Transverse colon (tissue), 4 donors: ENCODE measurements at regions not wholly inside any gene's neighbourhood (a gene's known extent, or its start where the extent isn't known, plus 50 kb on each side); places are given as distances from the start of the nearest gene placed in this dataset.

ENCODE experiments used
- DNase-seq: peaks from one replicate; pipeline ENCODE4 v3.0.0-alpha.2; 2019
- H3K27ac ChIP-seq, 4 donors: fragments of 200-600 bp; sonication (generic); 2 replicates each; pipeline ENCODE4 v1.5.1; 2016 to 2018; ENCODE audit warnings: inconsistent platforms in 4 of 4
- H3K27me3 ChIP-seq: fragments of 200-600 bp; sonication (generic); 2 replicates; pipeline ENCODE4 v1.5.1; 2017; ENCODE audit warnings: inconsistent platforms
- H3K36me3 ChIP-seq, 4 donors: fragments of 200-600 bp; sonication (generic); 2 replicates each; pipeline ENCODE4 v1.5.1; 2017 to 2019; ENCODE audit warnings: inconsistent platforms in 4 of 4
- H3K4me1 ChIP-seq, 4 donors: fragments of 200-600 bp; sonication (generic); 2 replicates each; pipeline ENCODE4 v1.5.1; 2017 to 2020; ENCODE audit warnings: inconsistent platforms in 4 of 4
- H3K4me3 ChIP-seq, 4 donors: fragments of 200-600 bp; sonication (generic); 1 replicate in 1 of 4; 2 replicates in 3 of 4; pipeline versions ENCODE4 v1.5.1 to v1.6.1; 2017 to 2019; ENCODE audit warnings: inconsistent platforms in 4 of 4
- H3K9me3 ChIP-seq, 2 donors: fragments of 200-600 bp; sonication (generic); 2 replicates each; pipeline ENCODE4 v1.5.1; 2017 to 2019; ENCODE audit warnings: inconsistent platforms in 2 of 2
- CTCF ChIP-seq, 5 experiments: fragments of 200-600 bp in 3 of 5; fragments of 450-650 bp in 2 of 5; sonication (generic) in 3 of 5; IDR thresholded peaks; 1 replicate in 2 of 5; 2 replicates in 3 of 5; pipeline ENCODE4 v1.5.1; 2016 to 2017; ENCODE audit warnings: antibody characterized with exemption in 5 of 5, inconsistent platforms in 3 of 5, mild to moderate bottlenecking in 2 of 5, moderate library complexity in 1 of 5
- EP300 ChIP-seq: sonication (generic); formaldehyde crosslinking; IDR thresholded peaks from one replicate; pipeline ENCODE4 v1.6.1; 2017; ENCODE audit warnings: antibody characterized with exemption, low read depth
- POLR2A ChIP-seq: fragments of 450-650 bp; IDR thresholded peaks from one replicate; pipeline ENCODE4 v1.6.1; 2016; ENCODE audit warnings: antibody characterized with exemption, mild to moderate bottlenecking, moderate library complexity
- POLR2AphosphoS5 ChIP-seq, 3 donors: sonication (generic); formaldehyde crosslinking; IDR thresholded peaks; one replicate each; pipeline ENCODE4 v1.6.1; 2016; ENCODE audit warnings: antibody characterized with exemption in 3 of 3
- WGBS, 2 donors: methylation state at CpG; one replicate each; pipeline ENCODE4 v1.1.5; 2018; ENCODE audit warnings: low coverage in 1 of 2; 5-methylcytosine and 5-hydroxymethylcytosine counted together
- in situ Hi-C, 4 donors: fragments of 200-750 bp; cut with MboI; loops; one replicate each; pipeline versions ENCODE4 v1.15.0 to v1.15.1; 2017; ENCODE audit warnings: low sequenced_read_pairs in 3 of 4, low pct_ligation_motif_present in 1 of 4, low pct_unique_long_range_greater_than_20kb in 1 of 4
- intact Hi-C: fragments of 100-400 bp; cut with DNase I; formaldehyde crosslinking; loops from one replicate; pipeline ENCODE4 v1.15.1; 2023; ENCODE audit warnings: low total_unique reads

- TF ChIP-seq EP300 = no peak
- no peak for TF ChIP-seq POLR2AphosphoS5 (IDR thresholded peaks at IDR 0.05)
- no peak for TF ChIP-seq POLR2A
- TF ChIP-seq CTCF (IDR thresholded peaks at IDR 0.05) = no peak
- no peaks in the 10 kb centered on the region for H3K27me3 ChIP-seq
- H3K4me3 ChIP-seq = no peak overlapping the region
- no peaks in the 10 kb centered on the region for H3K4me1 ChIP-seq
- DNase-seq = no peak
- H3K9me3 ChIP-seq = no peaks in the 10 kb centered on the region
- intact Hi-C loops = no loop called here
- in situ Hi-C loops = no loop called here
- 86 to 89% methylated on average over 4 of the region's 4 CpGs for WGBS, 2 donors
- no peak overlapping the region for H3K27ac ChIP-seq
- H3K36me3 ChIP-seq = no peaks in the 10 kb centered on the region
Observed at GRCh38 chr18:75700561-75700960, 273.1 kb upstream of the SMIM21 start.

GRCh38 chr18:75698861-75699260, 271.4 kb upstream of the SMIM21 start:
- WGBS, 2 donors = 79 to 87% methylated on average over 6 to 7 of the region's 7 CpGs
- Histone ChIP-seq H3K27me3 (no peaks in the 10 kb centered on the region), H3K4me1 (no peaks in the 10 kb centered on the region), H3K36me3 (no peaks in the 10 kb centered on the region), H3K9me3 (no peaks in the 10 kb centered on the region), H3K4me3 (no peak overlapping the region), H3K27ac (no peak overlapping the region)
- TF ChIP-seq POLR2A = no peak
- no peak for TF ChIP-seq EP300
- intact Hi-C loops (no loop called here), in situ Hi-C loops (no loop called here)
- DNase-seq = no peak

- TF ChIP-seq POLR2A (no peak), CTCF (IDR thresholded peaks at IDR 0.05) (no peak), POLR2AphosphoS5 (IDR thresholded peaks at IDR 0.05) (no peak), EP300 (no peak)
- no peaks in the 10 kb centered on the region for H3K27me3 ChIP-seq
- in situ Hi-C loops = no loop called here
- intact Hi-C loops = no loop called here
- H3K4me3 ChIP-seq = no peak overlapping the region
- no peak for DNase-seq
- no peaks in the 10 kb centered on the region for H3K4me1 ChIP-seq
- H3K9me3 ChIP-seq = no peaks in the 10 kb centered on the region
- no peak overlapping the region for H3K27ac ChIP-seq
- H3K36me3 ChIP-seq = no peaks in the 10 kb centered on the region
- WGBS, 2 donors = 66 to 67% methylated on average over 3 to 4 of the region's 4 CpGs
Observed at GRCh38 chr18:75697493-75697892, 270.0 kb upstream of the SMIM21 start.

- in situ Hi-C loops = no loop called here
- H3K27ac ChIP-seq = no peak overlapping the region
- no peaks in the 10 kb centered on the region for H3K9me3 ChIP-seq
- H3K4me3 ChIP-seq = no peak overlapping the region
- no peaks in the 10 kb centered on the region for H3K4me1 ChIP-seq
- TF ChIP-seq POLR2AphosphoS5 (IDR thresholded peaks at IDR 0.05) (no peak), EP300 (no peak), CTCF (IDR thresholded peaks at IDR 0.05) (no peak), POLR2A (no peak)
- WGBS, 2 donors = 69 to 76% methylated on average over 5 of the region's 5 CpGs
- H3K27me3 ChIP-seq = no peaks in the 10 kb centered on the region
- DNase-seq = no peak
- intact Hi-C loops = no loop called here
- H3K36me3 ChIP-seq = no peaks in the 10 kb centered on the region
Observed at GRCh38 chr18:75696391-75696790, 268.9 kb upstream of the SMIM21 start.

GRCh38 chr18:75694292-75694691, 266.8 kb upstream of the SMIM21 start:
- no peaks in the 10 kb centered on the region for H3K27me3 ChIP-seq
- no peak overlapping the region for H3K4me3 ChIP-seq
- 60% methylated on average over 5 of the region's 5 CpGs; no CpG with 5 or more reads in 1 of the 2 donors for WGBS, 2 donors
- no peak for DNase-seq
- H3K4me1 ChIP-seq = no peaks in the 10 kb centered on the region
- no peaks in the 10 kb centered on the region for H3K36me3 ChIP-seq
- intact Hi-C loops (no loop called here), in situ Hi-C loops (no loop called here)
- H3K27ac ChIP-seq = no peak overlapping the region
- no peaks in the 10 kb centered on the region for H3K9me3 ChIP-seq
- TF ChIP-seq EP300 (no peak), POLR2AphosphoS5 (IDR thresholded peaks at IDR 0.05) (no peak), POLR2A (no peak), CTCF (IDR thresholded peaks at IDR 0.05) (no peak)
